ENCODE measurements at regions not wholly inside any gene's neighbourhood (a gene's known extent, or its start where the extent isn't known, plus 50 kb on each side); places are given as distances from the start of the nearest gene placed in this dataset.

GRCh38 chr11:70582886-70583641 is 184.7 kb downstream of the CTTN start:
- no peaks in the 10 kb centered on the region for H3K36me3 ChIP-seq (ENCODE audit: control insufficient read depth in 1 of 2, insufficient read depth in 2 of 2, low read length in 2 of 2)
- H3K4me2 ChIP-seq (ENCODE audit: low read length) = no peak overlapping the region
- intact Hi-C loops (cut with micrococcal nuclease) = no loop called here
- BruUV-seq (replicated peaks) = no TSS peak
- H3K27ac ChIP-seq (ENCODE audit: low read depth, low read length) = no peak overlapping the region
- no peak overlapping the region for H3K4me3 ChIP-seq (replicated peaks in 1 of 2; ENCODE audit: low read depth in 1 of 2, low read length in 2 of 2)
- ChIA-PET POLR2A (no interaction called here), RAD21 (ENCODE audit: low non-redundant PET in 1 of 2, low total read pairs in 2 of 2, uncharacterized antibody in 2 of 2, unreplicated experiment in 2 of 2) (no interaction called here), CTCF (no interaction called here)
- H3K9me2 ChIP-seq (ENCODE audit: insufficient read depth) = no peaks in the 10 kb centered on the region
- no peak for TF ChIP-seq RAD21 (IDR thresholded peaks at IDR 0.05; ENCODE audit: low read depth)
- TF ChIP-seq POLR2A (IDR thresholded peaks at IDR 0.05; ENCODE audit: borderline replicate concordance, extremely low read depth, insufficient read depth, insufficient read length) = no peak
- no peak for TF ChIP-seq EGR1 (IDR thresholded peaks at IDR 0.05; ENCODE audit: low read depth)
- no peak for TF ChIP-seq MAX (IDR thresholded peaks at IDR 0.05)
- no peak for TF ChIP-seq REST (IDR thresholded peaks at IDR 0.05; ENCODE audit: low read depth)
- no peak for TF ChIP-seq SRF (IDR thresholded peaks at IDR 0.05; ENCODE audit: low read depth)
- no peak for TF ChIP-seq CTCF (IDR thresholded peaks at IDR 0.05 in 2 of 3, conservative IDR thresholded peaks at IDR 0.05 in 1 of 3; ENCODE audit: borderline replicate concordance in 1 of 3, insufficient read depth in 1 of 3, low read depth in 2 of 3, low read length in 2 of 3)
- no peak for TF ChIP-seq TCF7L2 (IDR thresholded peaks at IDR 0.05; ENCODE audit: borderline replicate concordance, extremely low read depth, insufficient read depth, insufficient read length)
- TF ChIP-seq ZNF274 (IDR thresholded peaks at IDR 0.05; ENCODE audit: low read depth, low read length) = no peak
- TF ChIP-seq CBX3 (IDR thresholded peaks at IDR 0.05; ENCODE audit: low read depth) = no peak
- no peak for TF ChIP-seq JUND (IDR thresholded peaks at IDR 0.05)
- TF ChIP-seq ZFX (IDR thresholded peaks at IDR 0.05) = no peak
- TF ChIP-seq EZH2 (IDR thresholded peaks at IDR 0.05) = no peak
- TF ChIP-seq YY1 (IDR thresholded peaks at IDR 0.05; ENCODE audit: extremely low read depth, insufficient replicate concordance, low read depth, low read length) = no peak
- TF ChIP-seq FOSL1 (IDR thresholded peaks at IDR 0.05; ENCODE audit: low read depth) = no peak
- no peak for TF ChIP-seq ELF1 (IDR thresholded peaks at IDR 0.05; ENCODE audit: borderline replicate concordance, low read depth)
- TF ChIP-seq ATF3 (IDR thresholded peaks at IDR 0.05) = no peak
- TF ChIP-seq EZH2phosphoT487 (IDR thresholded peaks at IDR 0.05; ENCODE audit: borderline replicate concordance) = no peak
- H3K9ac ChIP-seq (ENCODE audit: low read length) = no peak overlapping the region
- H2AFZ ChIP-seq (ENCODE audit: low read depth, low read length, poor library complexity, severe bottlenecking) = no peak overlapping the region
- no peaks in the 10 kb centered on the region for H3K4me1 ChIP-seq (ENCODE audit: control insufficient read depth in 1 of 2, insufficient read depth in 2 of 2, low read length in 2 of 2)
- DNase-seq (ENCODE audit: low read depth, low spot score) = no peak
- no peaks in the 10 kb centered on the region for H3K27me3 ChIP-seq (ENCODE audit: insufficient read depth, low read length)
- no peaks in the 10 kb centered on the region for H4K20me1 ChIP-seq (ENCODE audit: insufficient read depth)
- no peaks in the 10 kb centered on the region for H3K79me2 ChIP-seq (ENCODE audit: insufficient read depth, low read length)
- no peaks in the 10 kb centered on the region for H3K9me3 ChIP-seq (ENCODE audit: control insufficient read depth in 1 of 2, insufficient read depth in 1 of 2, low read depth in 1 of 2, low read length in 2 of 2)
- no peak for ATAC-seq
